H1 (cell line): ENCODE measurements at regions not wholly inside any gene's neighbourhood (a gene's known extent, or its start where the extent isn't known, plus 50 kb on each side); places are given as distances from the start of the nearest gene placed in this dataset.

Experiments used
- CTCF ChIP-seq, 3 experiments: IDR thresholded peaks; 1 replicate in 2 of 3; 2 replicates in 1 of 3; pipeline versions ENCODE4 v1.5.1 to v1.6.1; 2011; ENCODE audit warnings: low read length in 3 of 3, mild to moderate bottlenecking in 3 of 3, inconsistent platforms in 2 of 3, low read depth in 1 of 3, moderate library complexity in 1 of 3; ENCODE audit not compliant: insufficient read depth in 1 of 3; ENCODE audit errors: control extremely low read depth in 1 of 3
- EGR1 ChIP-seq: IDR thresholded peaks from 2 replicates; pipeline ENCODE4 v1.6.1; 2011; ENCODE audit warnings: low read depth, low read length, borderline replicate concordance
- HDAC2 ChIP-seq, 2 experiments: fragments of 300-600 bp in 1 of 2; sonication (generic) in 1 of 2; IDR thresholded peaks; 2 replicates each; pipeline ENCODE4 v1.6.1; 2011 to 2012; ENCODE audit warnings: low read depth in 2 of 2, low read length in 2 of 2, mild to moderate bottlenecking in 2 of 2, moderate library complexity in 2 of 2, borderline replicate concordance in 1 of 2, inconsistent platforms in 1 of 2
- POLR2A ChIP-seq, 2 experiments: IDR thresholded peaks; 1 replicate in 1 of 2; 2 replicates in 1 of 2; pipeline ENCODE4 v1.6.1; 2011; ENCODE audit warnings: low read depth in 2 of 2, low read length in 2 of 2, mild to moderate bottlenecking in 2 of 2; ENCODE audit errors: control extremely low read depth in 1 of 2
- TAF1 ChIP-seq: IDR thresholded peaks from 2 replicates; pipeline ENCODE4 v1.6.1; 2011; ENCODE audit warnings: mild to moderate bottlenecking, low read depth, low read length
- USF2 ChIP-seq: IDR thresholded peaks from 2 replicates; pipeline ENCODE4 v1.6.1; 2011; ENCODE audit warnings: low read length, improper control_type of control experiment
- TF ChIP-seq, protein P1 (sequence below): IDR thresholded peaks from 2 replicates; pipeline ENCODE4 v1.6.1; 2012; ENCODE audit warnings: low read length, inconsistent platforms

DNA sequence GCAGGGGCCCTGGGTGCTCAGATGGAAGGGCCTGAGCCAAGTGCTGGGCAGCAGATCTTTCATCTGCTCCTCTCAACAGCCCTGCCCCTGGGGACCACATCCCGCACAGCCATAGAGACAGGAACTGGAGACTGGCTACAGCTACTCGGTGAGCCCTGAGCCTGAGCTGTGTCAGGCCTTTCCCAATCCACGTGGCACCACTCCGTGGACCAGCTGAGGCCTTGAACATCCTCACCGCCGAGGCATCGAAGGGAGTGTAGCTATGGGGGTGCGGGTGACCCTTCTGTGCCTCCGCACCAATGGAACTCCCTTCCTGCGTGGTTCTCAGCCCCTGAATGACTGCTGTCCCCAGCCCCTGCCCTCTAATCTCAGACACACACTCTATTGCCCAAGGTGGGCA is 362.7 kb upstream of the SHH start:
- no peak for TF ChIP-seq POLR2A (IDR thresholded peaks at IDR 0.05; ENCODE audit: control extremely low read depth in 1 of 2, low read depth in 2 of 2, low read length in 2 of 2)
- no peak for TF ChIP-seq USF2
- TF ChIP-seq CTCF (IDR thresholded peaks at IDR 0.05; ENCODE audit: control extremely low read depth in 1 of 3, insufficient read depth in 1 of 3, low read depth in 1 of 3, low read length in 3 of 3): no peak
- TF ChIP-seq EGR1: no peak
- TF ChIP-seq HDAC2 (IDR thresholded peaks at IDR 0.05; ENCODE audit: borderline replicate concordance in 1 of 2, low read depth in 2 of 2, low read length in 2 of 2): no peak
- TF ChIP-seq, protein P1, sequence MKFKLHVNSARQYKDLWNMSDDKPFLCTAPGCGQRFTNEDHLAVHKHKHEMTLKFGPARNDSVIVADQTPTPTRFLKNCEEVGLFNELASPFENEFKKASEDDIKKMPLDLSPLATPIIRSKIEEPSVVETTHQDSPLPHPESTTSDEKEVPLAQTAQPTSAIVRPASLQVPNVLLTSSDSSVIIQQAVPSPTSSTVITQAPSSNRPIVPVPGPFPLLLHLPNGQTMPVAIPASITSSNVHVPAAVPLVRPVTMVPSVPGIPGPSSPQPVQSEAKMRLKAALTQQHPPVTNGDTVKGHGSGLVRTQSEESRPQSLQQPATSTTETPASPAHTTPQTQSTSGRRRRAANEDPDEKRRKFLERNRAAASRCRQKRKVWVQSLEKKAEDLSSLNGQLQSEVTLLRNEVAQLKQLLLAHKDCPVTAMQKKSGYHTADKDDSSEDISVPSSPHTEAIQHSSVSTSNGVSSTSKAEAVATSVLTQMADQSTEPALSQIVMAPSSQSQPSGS: no peak
- TF ChIP-seq TAF1: no peak
